HepG2 (cell line): ENCODE measurements at regions not wholly inside any gene's neighbourhood (a gene's known extent, or its start where the extent isn't known, plus 50 kb on each side); places are given as distances from the start of the nearest gene placed in this dataset.
"Not testable (repeated sequence)": the region's sequence is repeated elsewhere in the genome, so short reads cannot be mapped to it uniquely, and the experiment has no call there.

Source experiments
- ATAC-seq: fragments of 200-7000 bp; cut with Tn5 transposase; 3 replicates; pipeline ENCODE4 v1.9.1; 2020; ENCODE audit warnings: mild to moderate bottlenecking, moderate library complexity
- BruUV-seq: library from RNA; stranded (reverse); fragments of 400-500 nt; replicated peaks from 2 replicates; lab custom pipeline; 2021; lab: Mats Ljungman, UMichigan
- CTCF ChIA-PET: fragments of 300-600 bp; formaldehyde crosslinking; extraction: SDS; loops from one replicate; lab custom pipeline; 2021; ENCODE audit warnings: low total read pairs, inconsistent platforms, low intra/inter-chr PET ratio; lab: Yijun Ruan, JAX
- POLR2A ChIA-PET: fragments of 350-600 bp; sonication (Branson Sonifier 250); formaldehyde crosslinking; loops from one replicate; lab custom pipeline; 2020; ENCODE audit warnings: antibody characterized with exemption, inconsistent platforms; lab: Yijun Ruan, JAX
- DNase-seq: peaks from one replicate; pipeline ENCODE4 v3.0.0-alpha.2; 2015; ENCODE audit warnings: low spot score
- FAIRE-seq: peaks from 3 replicates; lab custom pipeline; 2011; peaks lifted over from hg19 to GRCh38; lab: Jason Lieb, UNC
- H2AFZ ChIP-seq: one replicate; pipeline ENCODE4 v1.6.1; 2011; ENCODE audit warnings: low read length, inconsistent platforms
- H3K27ac ChIP-seq: fragments of 300-600 bp; 3 replicates; pipeline ENCODE4 v1.8.0; 2011; ENCODE audit warnings: mixed run types, mild to moderate bottlenecking, mixed read lengths, low read length, inconsistent platforms; ENCODE audit not compliant: insufficient read depth; ENCODE audit errors: extremely low read length
- H3K27me3 ChIP-seq, 2 experiments: fragments of 200-600 bp in 1 of 2; 2 replicates in 1 of 2; 3 replicates in 1 of 2; pipeline versions ENCODE4 v1.6.0 to v1.8.0; 2011; ENCODE audit warnings: low read length in 2 of 2, mild to moderate bottlenecking in 2 of 2, moderate library complexity in 2 of 2, inconsistent platforms in 1 of 2; ENCODE audit not compliant: insufficient read depth in 2 of 2, control insufficient read depth in 1 of 2
- H3K36me3 ChIP-seq, 2 experiments: fragments of 200-600 bp in 1 of 2; replicated peaks in 1 of 2; 2 replicates in 1 of 2; 3 replicates in 1 of 2; pipeline versions ENCODE4 v1.5.1 to v1.8.0; 2011; ENCODE audit warnings: low read length in 2 of 2, inconsistent platforms in 1 of 2; ENCODE audit not compliant: insufficient read depth in 2 of 2, control insufficient read depth in 1 of 2
- H3K4me1 ChIP-seq: 2 replicates; pipeline ENCODE4 v1.5.1; 2012; ENCODE audit warnings: low read length, inconsistent platforms; ENCODE audit not compliant: insufficient read depth
- H3K4me2 ChIP-seq: 2 replicates; pipeline ENCODE4 v1.6.0; 2011; ENCODE audit warnings: low read depth, low read length, inconsistent platforms
- H3K4me3 ChIP-seq, 3 experiments: fragments of 200-600 bp in 1 of 3; sonication (generic), shearing (Covaris generic) in 1 of 3; replicated peaks in 1 of 3; 2 replicates each; pipeline ENCODE4 v1.5.1; 2011 to 2016; ENCODE audit warnings: low read length in 3 of 3, inconsistent platforms in 2 of 3, low read depth in 2 of 3, mild to moderate bottlenecking in 2 of 3, control low read depth in 1 of 3, mixed read lengths in 1 of 3; ENCODE audit not compliant: insufficient read depth in 1 of 3
- H3K79me2 ChIP-seq: one replicate; pipeline ENCODE4 v1.6.1; 2011; ENCODE audit warnings: low read length, inconsistent platforms; ENCODE audit not compliant: insufficient read depth
- H3K9ac ChIP-seq: 2 replicates; pipeline ENCODE4 v1.6.0; 2011; ENCODE audit warnings: mild to moderate bottlenecking, low read depth, low read length, inconsistent platforms; ENCODE audit not compliant: insufficient read depth
- H3K9me3 ChIP-seq: 2 replicates; pipeline ENCODE4 v1.5.1; 2012; ENCODE audit warnings: mild to moderate bottlenecking, low read length
- H4K20me1 ChIP-seq: 2 replicates; pipeline ENCODE4 v1.6.0; 2011; ENCODE audit warnings: inconsistent platforms, mild to moderate bottlenecking, low read length, moderate library complexity; ENCODE audit not compliant: insufficient read depth
- STAG1 ChIP-seq: sonication (generic); formaldehyde crosslinking; IDR thresholded peaks from 2 replicates; pipeline ENCODE4 v1.4.0; 2020; ENCODE audit warnings: missing genetic modification reagents
- THAP11 ChIP-seq: IDR thresholded peaks from 2 replicates; pipeline ENCODE4 v1.6.1; 2016; ENCODE audit warnings: missing biosample characterization, missing genetic modification reagents
- WGBS: methylation state at CpG from one replicate; pipeline ENCODE4 v1.1.6; 2017; ENCODE audit warnings: low lambda C conversion rate; 5-methylcytosine and 5-hydroxymethylcytosine counted together
- in situ Hi-C: cut with HindIII; loops from 2 replicates; pipeline ENCODE4 v1.10.0; 2017; ENCODE audit warnings: low pct_unique_long_range_greater_than_20kb; ENCODE audit not compliant: extremely low pct_ligation_motif_present
- intact Hi-C: fragments of 100-400 bp; cut with micrococcal nuclease; formaldehyde crosslinking; loops from one replicate; pipeline ENCODE4 v1.10.0; 2022; ENCODE audit not compliant: unreplicated experiment
- TF ChIP-seq, protein P1 (sequence below): sonication (generic); formaldehyde crosslinking; IDR thresholded peaks from 2 replicates; pipeline ENCODE4 v1.5.0; 2020; ENCODE audit warnings: mild to moderate bottlenecking, missing genetic modification reagents, moderate library complexity

- BruUV-seq, POLR2A ChIA-PET, H3K4me3 ChIP-seq: not testable (repeated sequence)
These were observed 675.6 kb upstream of the DEFB115 start for GRCh38 chr20:30581839-30582238.

DNA sequence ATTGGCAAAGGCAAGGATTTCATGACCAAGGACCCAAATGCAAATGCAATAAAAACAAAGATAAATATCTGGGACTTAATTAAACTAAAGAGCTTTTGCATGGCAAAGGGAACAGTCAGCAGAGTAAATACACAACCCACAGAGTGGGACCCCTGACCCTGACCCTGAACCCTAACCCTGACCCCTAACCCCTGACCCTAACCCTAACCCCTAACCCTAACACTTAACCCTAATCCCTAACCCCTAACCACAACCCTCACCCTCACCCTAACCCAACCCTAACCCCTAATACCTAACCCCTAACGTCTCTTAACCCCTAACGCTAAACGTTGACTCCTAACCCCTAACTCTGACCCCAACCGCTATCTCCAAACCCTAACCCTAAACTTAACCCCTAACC is 673.1 kb upstream of the DEFB115 start:
- H3K27me3 ChIP-seq, H3K79me2 ChIP-seq, H3K4me1 ChIP-seq, H3K9ac ChIP-seq, H3K4me3 ChIP-seq, H3K4me2 ChIP-seq, BruUV-seq, DNase-seq, H3K36me3 ChIP-seq, CTCF ChIA-PET, intact Hi-C loops, H3K27ac ChIP-seq, FAIRE-seq, ATAC-seq, H4K20me1 ChIP-seq, H3K9me3 ChIP-seq, H2AFZ ChIP-seq, in situ Hi-C loops: not testable (repeated sequence)
- POLR2A ChIA-PET, result interaction anchor here (0.8 kb wide), 1 partner anchor 1982 kb away, joined by 3 read pairs; no protein-coding TSS in a partner anchor
- 40% methylated on average over 4 of the region's 4 CpGs for WGBS

More at GRCh38 chr20:30581839-30582238, 675.6 kb upstream of the DEFB115 start:
- intact Hi-C loops, H3K36me3 ChIP-seq, FAIRE-seq, ATAC-seq, in situ Hi-C loops, H3K9ac ChIP-seq, H3K27me3 ChIP-seq, H3K4me2 ChIP-seq, H4K20me1 ChIP-seq, H3K27ac ChIP-seq, H3K9me3 ChIP-seq, DNase-seq, H3K79me2 ChIP-seq, H2AFZ ChIP-seq, CTCF ChIA-PET, H3K4me1 ChIP-seq: not testable (repeated sequence)
- TF ChIP-seq THAP11 (CRISPR knock-in tag) (peak; percentile 37; the same call in 1 of the 2 replicates), STAG1 (CRISPR knock-in tag) (peak; percentile 29; the same call in 1 of the 2 replicates)
- TF ChIP-seq, protein P1, sequence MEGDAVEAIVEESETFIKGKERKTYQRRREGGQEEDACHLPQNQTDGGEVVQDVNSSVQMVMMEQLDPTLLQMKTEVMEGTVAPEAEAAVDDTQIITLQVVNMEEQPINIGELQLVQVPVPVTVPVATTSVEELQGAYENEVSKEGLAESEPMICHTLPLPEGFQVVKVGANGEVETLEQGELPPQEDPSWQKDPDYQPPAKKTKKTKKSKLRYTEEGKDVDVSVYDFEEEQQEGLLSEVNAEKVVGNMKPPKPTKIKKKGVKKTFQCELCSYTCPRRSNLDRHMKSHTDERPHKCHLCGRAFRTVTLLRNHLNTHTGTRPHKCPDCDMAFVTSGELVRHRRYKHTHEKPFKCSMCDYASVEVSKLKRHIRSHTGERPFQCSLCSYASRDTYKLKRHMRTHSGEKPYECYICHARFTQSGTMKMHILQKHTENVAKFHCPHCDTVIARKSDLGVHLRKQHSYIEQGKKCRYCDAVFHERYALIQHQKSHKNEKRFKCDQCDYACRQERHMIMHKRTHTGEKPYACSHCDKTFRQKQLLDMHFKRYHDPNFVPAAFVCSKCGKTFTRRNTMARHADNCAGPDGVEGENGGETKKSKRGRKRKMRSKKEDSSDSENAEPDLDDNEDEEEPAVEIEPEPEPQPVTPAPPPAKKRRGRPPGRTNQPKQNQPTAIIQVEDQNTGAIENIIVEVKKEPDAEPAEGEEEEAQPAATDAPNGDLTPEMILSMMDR (CRISPR knock-in tag), result peak; percentile 41
- 34% methylated on average over 7 of the region's 7 CpGs for WGBS
